K562 (cell line): ENCODE measurements at regions not wholly inside any gene's neighbourhood (a gene's known extent, or its start where the extent isn't known, plus 50 kb on each side); places are given as distances from the start of the nearest gene placed in this dataset.

ENCODE experiments used
- ATAC-seq: fragments of 200-7000 bp; cut with Tn5 transposase; 3 replicates; pipeline ENCODE4 v1.9.1; 2020; ENCODE audit warnings: moderate library complexity
- BruUV-seq: library from RNA; stranded (reverse); fragments of 400-500 nt; replicated peaks from 2 replicates; lab custom pipeline; 2021; lab: Mats Ljungman, UMichigan
- CTCF ChIA-PET: fragments of 300-600 bp; formaldehyde crosslinking; extraction: SDS; loops from one replicate; lab custom pipeline; 2021; ENCODE audit warnings: low intra/inter-chr PET ratio; lab: Yijun Ruan, JAX
- POLR2A ChIA-PET: fragments of 300-600, 350-650 bp; sonication (Branson Sonifier 250); formaldehyde crosslinking; extraction: SDS; loops from one replicate; lab custom pipeline; 2021; ENCODE audit warnings: antibody characterized with exemption, inconsistent platforms; lab: Yijun Ruan, JAX
- DNase-seq, 4 experiments: peaks; one replicate each; pipeline versions ENCODE4 v3.0.0 to v3.0.0-alpha.2; 2011 to 2018; ENCODE audit warnings: low spot score in 3 of 4, mixed read lengths in 3 of 4; ENCODE audit errors: extremely low read depth in 1 of 4
- FAIRE-seq: peaks from 2 replicates; lab custom pipeline; 2011; peaks lifted over from hg19 to GRCh38; lab: Jason Lieb, UNC
- H2AFZ ChIP-seq: 2 replicates; pipeline ENCODE4 v1.6.0; 2011; ENCODE audit warnings: low read depth, low read length, control low read depth, inconsistent platforms
- H3K27ac ChIP-seq: fragments of 200-600 bp; 3 replicates; pipeline ENCODE4 v1.8.0; 2011; ENCODE audit warnings: low read depth, mild to moderate bottlenecking, control low read depth, inconsistent platforms, low read length, moderate library complexity, mixed read lengths; ENCODE audit errors: extremely low read depth
- H3K27me3 ChIP-seq, 2 experiments: fragments of 300-600 bp in 1 of 2; 2 replicates in 1 of 2; 3 replicates in 1 of 2; pipeline versions ENCODE4 v1.6.0 to v1.8.0; 2011; ENCODE audit warnings: inconsistent platforms in 2 of 2, low read length in 2 of 2, mild to moderate bottlenecking in 1 of 2, mixed read lengths in 1 of 2, moderate library complexity in 1 of 2; ENCODE audit not compliant: control insufficient read depth in 2 of 2, insufficient read depth in 2 of 2
- H3K36me3 ChIP-seq: fragments of 300-600 bp; 3 replicates; pipeline ENCODE4 v1.8.0; 2011; ENCODE audit warnings: mild to moderate bottlenecking, low read length, inconsistent platforms; ENCODE audit not compliant: control insufficient read depth, insufficient read depth
- H3K4me1 ChIP-seq, 2 experiments: fragments of 200-600 bp in 1 of 2; replicated peaks in 1 of 2; 2 replicates in 1 of 2; 3 replicates in 1 of 2; pipeline versions ENCODE4 v1.5.1 to v1.8.0; 2011; ENCODE audit warnings: inconsistent platforms in 2 of 2, low read length in 2 of 2, mild to moderate bottlenecking in 1 of 2, mixed read lengths in 1 of 2, moderate library complexity in 1 of 2; ENCODE audit not compliant: control insufficient read depth in 2 of 2, insufficient read depth in 2 of 2
- H3K4me2 ChIP-seq: 2 replicates; pipeline ENCODE4 v1.6.1; 2011; ENCODE audit warnings: low read length, control low read depth, inconsistent platforms, mixed read lengths; ENCODE audit not compliant: insufficient read depth
- H3K4me3 ChIP-seq: fragments of 200-600 bp; sonication (generic), shearing (Covaris generic); 2 replicates; pipeline ENCODE4 v1.5.1; 2016; ENCODE audit warnings: control low read depth, inconsistent platforms
- H3K79me2 ChIP-seq: fragments of 200-600 bp; 3 replicates; pipeline ENCODE4 v1.8.0; 2011; ENCODE audit warnings: low read length, inconsistent platforms; ENCODE audit not compliant: control insufficient read depth, insufficient read depth
- H3K9ac ChIP-seq, 2 experiments: 2 replicates each; pipeline versions ENCODE4 v1.6.0 to v1.6.1; 2011; ENCODE audit warnings: low read depth in 2 of 2, low read length in 2 of 2, control low read depth in 1 of 2, inconsistent platforms in 1 of 2, mild to moderate bottlenecking in 1 of 2, mixed read lengths in 1 of 2; ENCODE audit not compliant: insufficient read depth in 1 of 2
- H3K9me1 ChIP-seq: one replicate; pipeline ENCODE4 v1.6.0; 2011; ENCODE audit warnings: inconsistent platforms, mild to moderate bottlenecking, low read length, moderate library complexity; ENCODE audit not compliant: control insufficient read depth, insufficient read depth
- H3K9me3 ChIP-seq: replicated peaks from 2 replicates; pipeline ENCODE4 v1.5.1; 2011; ENCODE audit warnings: low read depth, low read length, inconsistent platforms; ENCODE audit not compliant: control insufficient read depth, insufficient read depth
- H4K20me1 ChIP-seq: replicated peaks from 2 replicates; pipeline ENCODE4 v1.6.1; 2011; ENCODE audit warnings: low read length, inconsistent platforms, mixed read lengths; ENCODE audit not compliant: control insufficient read depth, insufficient read depth
- DNMT1 ChIP-seq: fragments of 450-650 bp; IDR thresholded peaks from 2 replicates; pipeline ENCODE4 v1.6.1; 2016; ENCODE audit warnings: antibody characterized with exemption, mild to moderate bottlenecking
- ETV5 ChIP-seq: sonication (generic); formaldehyde crosslinking; IDR thresholded peaks from 2 replicates; pipeline ENCODE4 v1.4.0; 2020; ENCODE audit warnings: low read depth, mild to moderate bottlenecking, missing genetic modification reagents
- HDAC8 ChIP-seq: fragments of 450-650 bp; IDR thresholded peaks from 2 replicates; pipeline ENCODE4 v1.6.1; 2016; ENCODE audit warnings: mild to moderate bottlenecking, missing genetic modification characterization, moderate library complexity, missing compliant biosample characterization
- HNRNPL ChIP-seq: fragments of 200-400 bp; formaldehyde crosslinking; IDR thresholded peaks from 2 replicates; pipeline ENCODE4 v1.6.1; 2017; ENCODE audit warnings: low read depth, mild to moderate bottlenecking, low read length
- JUNB ChIP-seq: fragments of 450-650 bp; formaldehyde crosslinking; conservative IDR thresholded peaks from 2 replicates; pipeline ENCODE4 v1.4.0; 2020; ENCODE audit warnings: mild to moderate bottlenecking
- MCM5 ChIP-seq: fragments of 450-650 bp; IDR thresholded peaks from 2 replicates; pipeline ENCODE4 v1.6.1; 2016; ENCODE audit warnings: low read depth
- MEIS2 ChIP-seq: fragments of 450-650 bp; IDR thresholded peaks from 2 replicates; pipeline ENCODE4 v1.6.1; 2014; ENCODE audit warnings: mild to moderate bottlenecking; ENCODE audit not compliant: partially characterized antibody
- PCBP1 ChIP-seq: fragments of 200-400 bp; formaldehyde crosslinking; IDR thresholded peaks from 2 replicates; pipeline ENCODE4 v1.6.1; 2018; ENCODE audit warnings: mild to moderate bottlenecking, low read depth, low read length; ENCODE audit not compliant: poor library complexity, severe bottlenecking
- RFX7 ChIP-seq: fragments of 250-450 bp; sonication (Bioruptor Pico); IDR thresholded peaks from 2 replicates; pipeline ENCODE4 v1.5.1; 2021; ENCODE audit warnings: mild to moderate bottlenecking
- SMARCE1 ChIP-seq: fragments of 450-650 bp; IDR thresholded peaks from 2 replicates; pipeline ENCODE4 v1.7.1; 2016; ENCODE audit warnings: mild to moderate bottlenecking
- SPI1 ChIP-seq: IDR thresholded peaks from 2 replicates; pipeline ENCODE4 v1.6.1; 2011; ENCODE audit warnings: low read depth, low read length, control low read depth, borderline replicate concordance
- SRSF7 ChIP-seq: fragments of 200-400 bp; formaldehyde crosslinking; optimal IDR thresholded peaks from 2 replicates; pipeline ENCODE3; 2017; ENCODE audit warnings: mild to moderate bottlenecking, low read depth, low read length
- U2AF1 ChIP-seq: fragments of 200-400 bp; formaldehyde crosslinking; optimal IDR thresholded peaks from 2 replicates; pipeline ENCODE3; 2017; ENCODE audit warnings: mild to moderate bottlenecking, low read depth, low read length, moderate library complexity
- ZNF780A ChIP-seq: fragments of 250-450 bp; sonication (Bioruptor Pico); IDR thresholded peaks from 2 replicates; pipeline ENCODE4 v1.5.0; 2021; ENCODE audit warnings: mild to moderate bottlenecking
- WGBS: fragments of 100-300 bp; shearing (Covaris generic); methylation state at CpG from one replicate; pipeline ENCODE4 v1.1.6; 2016; ENCODE audit warnings: low coverage, mixed read lengths; ENCODE audit not compliant: insufficient coverage; ENCODE audit errors: missing lambda C conversion rate; 5-methylcytosine and 5-hydroxymethylcytosine counted together
- in situ Hi-C: fragments of 300-500 bp; cut with MboI; formaldehyde crosslinking; loops from 4 replicates; pipeline ENCODE4 v1.15.0; 2018; ENCODE audit warnings: inconsistent platforms, mixed read lengths
- intact Hi-C: fragments of 100-400 bp; cut with micrococcal nuclease; formaldehyde crosslinking; loops from 2 replicates; pipeline ENCODE4 v1.14.2; 2022
- TF ChIP-seq, protein P1 (sequence below): sonication (generic); formaldehyde crosslinking; IDR thresholded peaks from 2 replicates; pipeline ENCODE4 v1.8.0; 2022; ENCODE audit warnings: mild to moderate bottlenecking, low read depth, missing genetic modification reagents
- TF ChIP-seq, protein P2 (sequence below): fragments of 250-450 bp; sonication (Bioruptor Pico); IDR thresholded peaks from 2 replicates; pipeline ENCODE4 v1.8.0; 2022; ENCODE audit warnings: moderate library complexity, mild to moderate bottlenecking, inconsistent platforms
- TF ChIP-seq, protein P3 (sequence below): sonication (generic); formaldehyde crosslinking; IDR thresholded peaks from 2 replicates; pipeline ENCODE4 v1.8.0; 2022; ENCODE audit warnings: mild to moderate bottlenecking, missing genetic modification reagents

DNA sequence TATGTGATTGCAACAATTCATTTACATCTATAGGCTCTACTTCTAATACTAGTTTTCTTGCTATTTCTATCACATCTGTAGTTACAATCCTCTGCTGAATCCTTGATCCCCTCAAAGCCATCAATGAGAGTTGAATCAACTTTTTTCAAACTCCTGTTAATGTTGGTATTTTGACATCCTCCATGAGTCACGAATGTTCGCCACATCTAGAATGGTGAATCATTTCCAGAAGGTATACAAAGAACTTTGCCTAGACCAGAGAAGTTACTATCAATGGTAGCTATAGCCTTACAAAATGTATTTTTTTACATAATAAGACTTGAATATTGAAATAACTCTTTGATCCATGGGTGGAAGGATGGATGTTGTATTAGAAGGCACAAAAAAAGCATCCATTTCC lies 110.0 kb downstream of the AMY1C start (continued):
- no peak for TF ChIP-seq PCBP1
- TF ChIP-seq SPI1 = no peak
- TF ChIP-seq JUNB = no peak
- TF ChIP-seq DNMT1 = no peak
- TF ChIP-seq SMARCE1 = no peak
- TF ChIP-seq U2AF1 = no peak
- TF ChIP-seq, protein P1, sequence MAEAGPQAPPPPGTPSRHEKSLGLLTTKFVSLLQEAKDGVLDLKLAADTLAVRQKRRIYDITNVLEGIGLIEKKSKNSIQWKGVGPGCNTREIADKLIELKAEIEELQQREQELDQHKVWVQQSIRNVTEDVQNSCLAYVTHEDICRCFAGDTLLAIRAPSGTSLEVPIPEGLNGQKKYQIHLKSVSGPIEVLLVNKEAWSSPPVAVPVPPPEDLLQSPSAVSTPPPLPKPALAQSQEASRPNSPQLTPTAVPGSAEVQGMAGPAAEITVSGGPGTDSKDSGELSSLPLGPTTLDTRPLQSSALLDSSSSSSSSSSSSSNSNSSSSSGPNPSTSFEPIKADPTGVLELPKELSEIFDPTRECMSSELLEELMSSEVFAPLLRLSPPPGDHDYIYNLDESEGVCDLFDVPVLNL (CRISPR knock-in tag) = no peak
- TF ChIP-seq ETV5 (CRISPR knock-in tag) = no peak
- TF ChIP-seq SRSF7 = no peak

DNA sequence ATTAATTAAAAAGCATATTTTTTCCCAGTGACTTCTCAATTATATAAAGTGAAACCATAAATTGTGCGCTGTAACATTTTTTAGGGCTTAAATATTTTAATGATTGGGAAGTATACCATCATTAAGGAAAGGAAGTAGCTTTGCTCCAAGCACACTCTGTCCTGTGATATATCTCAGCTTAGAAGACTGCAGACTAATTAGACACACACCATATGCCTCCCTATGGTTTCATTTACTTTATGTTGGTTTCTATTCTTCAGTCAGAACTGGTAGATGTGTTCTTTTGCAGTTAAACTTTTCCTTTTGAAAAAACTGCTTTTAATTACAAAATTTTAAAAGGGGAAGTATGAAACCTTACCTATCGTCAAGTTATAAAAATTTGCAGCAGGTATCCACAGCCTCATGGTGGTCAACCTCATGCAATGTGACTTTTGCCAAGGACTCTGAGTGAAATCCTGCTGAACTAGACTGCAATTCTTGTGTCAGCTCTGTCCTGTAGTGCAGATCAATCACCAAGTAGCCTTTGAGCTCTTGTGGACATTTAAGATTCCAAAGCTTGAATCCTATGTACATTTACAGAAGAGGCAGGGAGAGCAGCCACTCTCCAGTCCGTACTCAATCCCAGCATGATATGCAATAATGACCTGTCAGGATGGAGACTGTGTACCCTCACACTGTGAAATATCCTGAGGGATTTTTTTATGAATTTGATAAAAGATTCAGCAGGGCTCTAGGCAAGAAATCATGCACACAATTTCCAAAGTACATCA lies 149.1 kb downstream of the AMY1C start:
- TF ChIP-seq MEIS2 (no peak), RFX7 (no peak), MCM5 (no peak), HNRNPL (no peak), ZNF780A (CRISPR knock-in tag) (no peak), HDAC8 (tag) (no peak)
- TF ChIP-seq, protein P2, sequence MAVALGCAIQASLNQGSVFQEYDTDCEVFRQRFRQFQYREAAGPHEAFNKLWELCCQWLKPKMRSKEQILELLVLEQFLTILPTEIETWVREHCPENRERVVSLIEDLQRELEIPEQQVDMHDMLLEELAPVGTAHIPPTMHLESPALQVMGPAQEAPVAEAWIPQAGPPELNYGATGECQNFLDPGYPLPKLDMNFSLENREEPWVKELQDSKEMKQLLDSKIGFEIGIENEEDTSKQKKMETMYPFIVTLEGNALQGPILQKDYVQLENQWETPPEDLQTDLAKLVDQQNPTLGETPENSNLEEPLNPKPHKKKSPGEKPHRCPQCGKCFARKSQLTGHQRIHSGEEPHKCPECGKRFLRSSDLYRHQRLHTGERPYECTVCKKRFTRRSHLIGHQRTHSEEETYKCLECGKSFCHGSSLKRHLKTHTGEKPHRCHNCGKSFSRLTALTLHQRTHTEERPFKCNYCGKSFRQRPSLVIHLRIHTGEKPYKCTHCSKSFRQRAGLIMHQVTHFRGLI = no peak
- TF ChIP-seq, protein P3, sequence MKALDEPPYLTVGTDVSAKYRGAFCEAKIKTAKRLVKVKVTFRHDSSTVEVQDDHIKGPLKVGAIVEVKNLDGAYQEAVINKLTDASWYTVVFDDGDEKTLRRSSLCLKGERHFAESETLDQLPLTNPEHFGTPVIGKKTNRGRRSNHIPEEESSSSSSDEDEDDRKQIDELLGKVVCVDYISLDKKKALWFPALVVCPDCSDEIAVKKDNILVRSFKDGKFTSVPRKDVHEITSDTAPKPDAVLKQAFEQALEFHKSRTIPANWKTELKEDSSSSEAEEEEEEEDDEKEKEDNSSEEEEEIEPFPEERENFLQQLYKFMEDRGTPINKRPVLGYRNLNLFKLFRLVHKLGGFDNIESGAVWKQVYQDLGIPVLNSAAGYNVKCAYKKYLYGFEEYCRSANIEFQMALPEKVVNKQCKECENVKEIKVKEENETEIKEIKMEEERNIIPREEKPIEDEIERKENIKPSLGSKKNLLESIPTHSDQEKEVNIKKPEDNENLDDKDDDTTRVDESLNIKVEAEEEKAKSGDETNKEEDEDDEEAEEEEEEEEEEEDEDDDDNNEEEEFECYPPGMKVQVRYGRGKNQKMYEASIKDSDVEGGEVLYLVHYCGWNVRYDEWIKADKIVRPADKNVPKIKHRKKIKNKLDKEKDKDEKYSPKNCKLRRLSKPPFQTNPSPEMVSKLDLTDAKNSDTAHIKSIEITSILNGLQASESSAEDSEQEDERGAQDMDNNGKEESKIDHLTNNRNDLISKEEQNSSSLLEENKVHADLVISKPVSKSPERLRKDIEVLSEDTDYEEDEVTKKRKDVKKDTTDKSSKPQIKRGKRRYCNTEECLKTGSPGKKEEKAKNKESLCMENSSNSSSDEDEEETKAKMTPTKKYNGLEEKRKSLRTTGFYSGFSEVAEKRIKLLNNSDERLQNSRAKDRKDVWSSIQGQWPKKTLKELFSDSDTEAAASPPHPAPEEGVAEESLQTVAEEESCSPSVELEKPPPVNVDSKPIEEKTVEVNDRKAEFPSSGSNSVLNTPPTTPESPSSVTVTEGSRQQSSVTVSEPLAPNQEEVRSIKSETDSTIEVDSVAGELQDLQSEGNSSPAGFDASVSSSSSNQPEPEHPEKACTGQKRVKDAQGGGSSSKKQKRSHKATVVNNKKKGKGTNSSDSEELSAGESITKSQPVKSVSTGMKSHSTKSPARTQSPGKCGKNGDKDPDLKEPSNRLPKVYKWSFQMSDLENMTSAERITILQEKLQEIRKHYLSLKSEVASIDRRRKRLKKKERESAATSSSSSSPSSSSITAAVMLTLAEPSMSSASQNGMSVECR = no peak
- no peaks in the 10 kb centered on the region for H3K79me2 ChIP-seq
- H4K20me1 ChIP-seq = no peaks in the 10 kb centered on the region
- H3K4me2 ChIP-seq = no peak overlapping the region
- H3K27ac ChIP-seq = no peak overlapping the region
- no peaks in the 10 kb centered on the region for H3K9me1 ChIP-seq
- no peak for DNase-seq
- no peaks in the 10 kb centered on the region for H3K27me3 ChIP-seq
- in situ Hi-C loops = no loop called here
- no peak overlapping the region for H2AFZ ChIP-seq
- H3K9me3 ChIP-seq = no peaks in the 10 kb centered on the region
- CTCF ChIA-PET = no interaction called here
- no peak for FAIRE-seq
- intact Hi-C loops = no loop called here
- no peaks in the 10 kb centered on the region for H3K4me1 ChIP-seq
- POLR2A ChIA-PET = no interaction called here
- no peak overlapping the region for H3K4me3 ChIP-seq
- ATAC-seq = no peak
- no peaks in the 10 kb centered on the region for H3K36me3 ChIP-seq
- no peak overlapping the region for H3K9ac ChIP-seq
- no TSS peak for BruUV-seq
- 2% methylated on average over 3 of the region's 3 CpGs for WGBS
